SHP77 treated with DMSO at 0.1 percent for 48 hours (cell line): ENCODE measurements at regions not wholly inside any gene's neighbourhood (a gene's known extent, or its start where the extent isn't known, plus 50 kb on each side); places are given as distances from the start of the nearest gene placed in this dataset.
"Not testable (repeated sequence)": the region's sequence is repeated elsewhere in the genome, so short reads cannot be mapped to it uniquely, and the experiment has no call there.

Experiments used
- DNase-seq: peaks from one replicate; lab custom pipeline; 2025; lab: John Stamatoyannopoulos, UW

DNA sequence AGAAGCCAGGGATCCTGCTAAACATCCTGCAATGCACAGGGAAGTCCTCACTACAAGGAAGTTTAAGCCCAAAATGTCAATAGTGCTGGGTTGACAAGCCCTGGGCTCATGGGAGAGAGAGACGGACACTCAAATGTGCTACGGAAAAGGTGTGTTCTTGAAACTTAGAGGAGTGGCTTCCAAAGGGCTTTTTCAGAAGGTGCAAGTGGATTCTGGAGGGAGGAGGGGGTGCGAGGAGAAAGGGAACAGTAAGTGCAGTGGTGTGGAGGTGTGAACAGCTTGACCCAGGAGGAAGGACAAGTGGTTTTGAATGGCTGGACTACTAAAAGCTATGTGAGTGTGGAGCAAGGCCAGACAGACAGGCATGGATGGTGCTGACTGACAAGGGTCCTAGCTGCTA is 50.4 kb upstream of the CECR2 start:
- no peak for DNase-seq

DNA sequence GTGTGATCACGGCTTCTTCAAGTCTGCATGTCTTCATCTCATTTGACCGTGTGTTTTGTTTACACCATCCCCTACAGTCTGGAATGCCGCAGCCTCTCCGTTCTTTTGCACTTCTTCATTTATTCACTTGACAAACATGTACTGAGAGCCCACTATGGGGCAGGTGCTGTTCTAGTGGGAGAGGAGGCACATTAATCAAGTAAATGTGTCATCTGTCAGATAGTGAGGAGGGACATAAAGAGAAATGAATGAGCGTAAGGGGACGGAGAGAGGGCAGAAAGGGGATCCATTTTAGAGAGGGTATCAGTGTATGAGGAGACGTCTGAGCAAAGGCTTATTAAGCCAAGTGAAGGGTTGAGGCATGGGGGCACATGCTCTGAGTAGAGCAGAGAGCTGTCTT is 54.0 kb upstream of the CECR2 start:
- DNase-seq, result no peak

DNA sequence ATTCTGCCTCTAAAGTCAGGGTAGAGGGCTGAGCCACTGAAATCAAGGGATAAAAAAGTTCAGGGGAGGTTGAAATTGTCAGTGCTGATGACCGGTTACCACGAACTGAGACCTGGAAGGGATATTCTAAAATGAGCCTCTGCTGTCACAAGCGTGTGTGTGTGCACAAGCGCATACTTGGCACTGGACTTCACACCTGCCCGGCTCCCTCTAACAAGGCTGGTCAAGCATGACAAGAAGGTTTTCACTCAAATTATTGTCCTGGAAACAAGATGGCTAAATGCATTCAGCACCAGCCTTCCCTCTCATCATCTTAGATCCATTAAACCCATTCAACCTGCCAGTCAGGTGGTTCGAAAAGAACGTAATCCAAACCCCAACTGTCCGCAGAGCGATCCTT is 54.8 kb upstream of the CECR2 start:
- no peak for DNase-seq

- DNase-seq, result no peak
These were observed 55.6 kb upstream of the CECR2 start for GRCh38 chr22:17313626-17314025.

- DNase-seq, result no peak
These were observed 61.7 kb upstream of the CECR2 start for GRCh38 chr22:17307566-17307965.

GRCh38 chr22:17305076-17305475 is 64.2 kb upstream of the CECR2 start:
- DNase-seq, result no peak

DNA sequence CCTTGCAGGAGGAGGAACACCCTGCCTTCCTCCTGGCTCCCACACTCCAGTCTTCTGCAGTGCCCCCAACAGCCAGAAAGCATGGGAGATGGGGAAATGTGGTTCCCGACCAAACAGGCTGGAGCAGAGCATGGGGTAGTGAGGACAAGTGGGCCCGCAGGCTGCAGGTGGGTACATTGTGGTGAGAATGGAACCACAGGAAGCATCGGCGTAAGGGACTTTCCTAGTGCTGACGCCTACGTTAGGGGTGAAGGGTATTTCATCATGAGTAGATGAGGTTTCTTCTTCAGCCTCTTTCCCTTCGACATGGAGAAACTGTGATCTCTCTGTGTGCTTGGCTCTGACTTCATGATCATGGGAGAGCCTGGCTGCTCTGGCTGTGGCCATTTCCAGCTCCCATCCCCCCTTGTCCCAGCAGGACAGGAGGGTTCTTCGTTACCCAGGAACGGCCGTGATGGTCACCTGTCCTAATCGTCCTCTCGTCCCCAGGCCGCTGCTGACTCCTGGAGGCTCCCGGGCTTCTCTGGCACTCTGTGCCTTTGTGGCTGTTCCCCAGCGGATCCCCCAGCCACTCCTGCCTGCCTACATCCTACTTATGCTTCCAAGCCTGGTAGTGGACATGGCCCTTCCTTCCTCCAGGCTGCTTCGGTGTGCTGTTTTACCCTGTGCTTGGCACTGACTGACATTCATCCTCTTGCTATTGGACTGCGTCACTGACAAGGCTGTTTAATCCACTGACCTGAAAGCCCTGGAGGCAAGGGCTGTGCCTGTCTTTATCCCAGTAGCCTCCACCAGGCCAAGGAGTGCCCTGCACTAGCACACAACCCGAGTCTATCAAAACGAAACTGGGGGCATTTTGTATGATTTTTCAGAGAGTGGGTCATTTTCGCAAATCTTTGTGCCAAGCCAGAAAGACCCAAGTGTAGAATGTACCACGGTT is 65.2 kb upstream of the CECR2 start:
- DNase-seq, result no peak

DNA sequence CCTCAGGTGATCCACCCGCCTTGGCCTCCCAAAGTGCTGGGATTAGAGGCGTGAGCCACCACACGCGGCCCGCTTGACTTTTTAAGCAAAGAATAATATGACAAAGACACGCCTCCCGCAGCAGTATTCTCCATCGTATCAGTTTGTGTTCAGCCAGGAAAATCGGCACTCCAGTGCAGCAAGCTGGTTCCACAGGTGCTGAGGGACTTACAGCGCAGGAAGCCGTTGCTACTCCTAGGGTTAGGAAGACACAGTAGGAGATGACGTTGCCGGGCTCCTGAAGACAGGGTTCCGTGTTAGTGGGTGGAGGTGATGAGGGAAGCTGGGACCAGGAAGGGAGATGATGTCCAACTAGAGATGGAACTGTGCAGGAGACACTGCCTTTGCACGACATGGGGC is 65.8 kb upstream of the CECR2 start:
- DNase-seq, result no peak

- no peak for DNase-seq
These were observed 66.6 kb upstream of the CECR2 start for GRCh38 chr22:17302616-17303015.

DNA sequence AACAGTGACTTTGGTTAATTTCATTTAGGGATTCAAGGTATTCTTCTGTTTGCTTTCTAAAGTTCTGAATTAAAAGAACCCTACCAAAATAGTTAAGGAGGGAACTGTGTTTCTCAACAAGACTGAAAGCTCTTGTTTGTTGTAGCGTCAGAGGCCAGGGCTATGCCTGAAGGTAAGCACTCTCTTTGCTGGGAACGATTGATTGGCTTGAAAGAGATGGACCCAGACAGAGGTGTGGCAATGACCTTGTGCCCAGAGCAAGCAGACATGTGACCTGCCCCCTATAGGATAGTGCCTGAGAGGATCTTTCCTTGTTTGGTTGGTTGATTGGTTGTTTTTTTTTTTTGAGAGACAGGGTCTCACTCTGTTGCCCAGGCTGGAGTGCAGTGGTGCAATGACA is 68.3 kb upstream of the CECR2 start:
- DNase-seq, result no peak

DNA sequence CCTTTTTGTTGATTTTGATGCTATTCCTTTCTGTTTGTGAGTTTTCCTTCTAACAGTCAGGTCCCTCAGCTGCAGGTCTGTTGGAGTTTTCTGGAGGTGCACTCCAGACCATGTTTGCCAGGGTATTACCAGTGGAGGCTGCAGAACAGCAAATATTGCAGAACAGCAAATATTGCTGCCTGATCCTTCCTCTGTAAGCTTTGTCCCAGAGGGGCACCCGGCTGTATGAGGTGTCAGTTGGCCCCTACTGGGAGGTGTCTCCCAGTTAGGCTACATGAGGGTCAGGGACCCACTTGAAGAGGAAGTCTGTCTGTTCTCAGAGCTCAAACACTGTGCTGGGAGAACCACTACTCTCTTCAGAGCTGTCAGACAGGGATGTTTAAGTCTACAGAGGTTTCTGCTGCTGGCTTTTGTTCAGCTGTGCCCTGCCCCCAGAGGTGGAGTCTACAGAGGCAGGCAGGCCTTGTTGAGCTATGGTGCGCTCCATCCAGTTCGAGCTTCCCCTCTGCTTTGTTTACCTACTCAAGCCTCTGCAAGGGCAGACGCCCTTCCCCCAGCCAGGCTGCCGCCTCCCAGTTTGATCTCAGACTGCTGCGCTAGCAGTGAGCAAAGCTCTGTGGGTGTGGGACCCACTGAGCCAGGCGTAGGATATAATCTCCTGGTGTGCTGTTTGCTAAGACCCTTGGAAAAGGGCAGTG is 70.3 kb upstream of the CECR2 start:
- peak; percentile 51 for DNase-seq

GRCh38 chr22:17285656-17286055 is 66.4 kb upstream of the ADA2 start:
- DNase-seq, result no peak

- no peak for DNase-seq
These were observed 65.7 kb upstream of the ADA2 start for GRCh38 chr22:17284888-17285287.

DNA sequence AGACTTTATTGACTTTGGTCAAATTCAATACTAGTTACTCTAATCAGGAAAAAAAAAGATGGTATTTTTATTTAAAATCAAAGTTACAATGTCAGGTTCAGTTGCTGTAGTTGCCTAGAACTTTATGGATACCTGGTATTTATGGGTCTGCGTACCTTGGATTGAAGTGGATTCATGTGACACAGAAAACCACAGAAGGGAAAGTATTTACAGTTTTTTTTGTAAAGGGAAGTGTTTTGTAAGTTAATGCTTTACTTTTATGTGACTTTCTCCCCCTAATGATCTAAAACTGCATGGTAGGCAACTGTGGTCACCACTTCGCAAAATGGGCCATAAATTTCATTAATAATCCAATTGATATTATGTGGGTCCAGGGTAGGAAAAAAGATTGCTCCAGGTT is 65.2 kb upstream of the ADA2 start:
- no peak for DNase-seq

DNA sequence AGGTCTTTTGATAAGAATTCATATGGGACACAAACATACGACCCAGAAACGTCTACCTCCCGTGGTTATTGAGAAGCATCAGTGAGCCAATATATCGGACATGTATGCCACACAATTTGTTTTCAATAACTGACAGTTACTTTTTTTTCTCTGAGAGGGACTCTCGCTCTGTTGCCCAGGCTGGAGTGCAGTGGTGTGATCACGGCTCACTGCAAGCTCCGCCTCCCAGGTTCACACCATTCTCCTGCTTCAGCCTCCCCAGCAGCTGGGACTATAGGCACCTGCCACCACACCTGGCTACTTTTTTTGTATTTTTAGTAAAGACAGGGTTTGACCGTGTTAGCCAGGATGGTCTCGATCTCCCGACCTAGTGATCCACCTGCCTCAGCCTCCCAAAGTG is 64.6 kb upstream of the ADA2 start:
- DNase-seq, result not testable (repeated sequence)

GRCh38 chr22:17283423-17283822 is 64.2 kb upstream of the ADA2 start:
- DNase-seq, result no peak

GRCh38 chr22:17281440-17281841 is 62.2 kb upstream of the ADA2 start:
- no peak for DNase-seq

DNA sequence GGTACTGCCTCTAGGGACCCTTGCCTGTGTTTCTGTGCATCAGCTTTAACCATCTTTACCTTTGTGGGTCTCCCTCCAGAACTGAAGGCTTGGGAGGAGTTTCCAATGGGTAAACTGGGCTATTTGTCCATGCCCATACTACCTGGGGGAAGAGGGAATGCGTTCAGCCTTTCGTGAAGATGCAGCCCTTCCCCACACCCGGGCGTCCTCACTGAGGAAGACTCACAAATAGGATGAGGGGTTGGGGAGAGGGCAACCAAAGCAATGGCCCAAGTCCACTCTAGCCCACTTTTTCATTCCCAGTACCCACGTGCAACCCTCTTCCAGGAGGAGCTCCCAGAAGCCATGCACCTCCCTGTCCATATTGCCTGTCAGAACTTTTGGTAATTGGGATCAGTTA is 61.8 kb upstream of the ADA2 start:
- no peak for DNase-seq

DNA sequence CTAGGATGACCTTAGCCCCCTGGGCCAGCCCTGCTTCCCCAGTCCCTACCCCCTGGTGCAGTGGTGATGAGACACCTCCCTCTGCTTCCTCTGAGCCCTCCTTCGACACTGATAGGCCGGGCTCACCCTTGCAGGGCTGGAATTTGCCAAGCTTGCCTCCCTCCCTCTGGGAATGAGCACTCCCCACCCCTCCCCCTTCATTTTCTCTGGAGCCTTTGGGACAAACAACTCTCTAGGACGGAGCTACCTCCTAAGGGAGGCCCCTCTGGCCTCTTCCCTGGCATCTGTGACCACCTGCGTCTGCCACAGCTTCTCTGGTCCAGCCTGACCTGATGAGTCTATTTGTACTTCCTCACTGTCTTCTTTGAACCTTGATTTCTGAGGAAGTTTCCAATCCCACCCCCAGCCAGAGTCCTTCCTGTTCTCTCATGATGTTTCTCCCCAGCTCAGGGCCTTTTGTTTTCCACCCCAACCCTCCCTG is 53.3 kb upstream of the ADA2 start:
- no peak for DNase-seq

- DNase-seq, result no peak
These were observed 52.6 kb upstream of the ADA2 start for GRCh38 chr22:17271711-17272451.

- DNase-seq, result no peak
These were observed 50.5 kb upstream of the ADA2 start for GRCh38 chr22:17269607-17270261.

- no peak for DNase-seq
These were observed 50.0 kb upstream of the ADA2 start for GRCh38 chr22:17269224-17269606.
